Neural cell (in vitro differentiated cells): ENCODE measurements at regions not wholly inside any gene's neighbourhood (a gene's known extent, or its start where the extent isn't known, plus 50 kb on each side); places are given as distances from the start of the nearest gene placed in this dataset.

Experiments used
- H2AFZ ChIP-seq: fragments of 200-600, 300-800 bp; sonication (generic), shearing (Covaris generic); 2 replicates; pipeline ENCODE4 v1.6.0; 2014; ENCODE audit warnings: low read depth, mild to moderate bottlenecking, antibody characterized with exemption, low read length, moderate library complexity
- H3F3A ChIP-seq: fragments of 200-600 bp; shearing (Covaris generic); 2 replicates; pipeline ENCODE4 v1.6.1; 2016; ENCODE audit warnings: mild to moderate bottlenecking, moderate library complexity, mixed read lengths, antibody characterized with exemption, low read length; ENCODE audit not compliant: insufficient read depth, poor library complexity, severe bottlenecking
- H3K27ac ChIP-seq: fragments of 200-600, 300-800 bp; sonication (generic), shearing (Covaris generic); 2 replicates; pipeline ENCODE4 v1.5.1; 2014; ENCODE audit warnings: mild to moderate bottlenecking, low read length, moderate library complexity
- H3K27me3 ChIP-seq: fragments of 300-800, 200-600 bp; sonication (generic), shearing (Covaris generic); 2 replicates; pipeline ENCODE4 v1.6.0; 2014; ENCODE audit warnings: mild to moderate bottlenecking, low read depth, low read length, moderate library complexity; ENCODE audit not compliant: insufficient read depth
- H3K36me3 ChIP-seq: fragments of 300-800, 200-600 bp; sonication (generic), shearing (Covaris generic); 2 replicates; pipeline ENCODE4 v1.5.1; 2014; ENCODE audit warnings: mild to moderate bottlenecking, antibody characterized with exemption, low read length, moderate library complexity; ENCODE audit not compliant: insufficient read depth
- H3K4me2 ChIP-seq: fragments of 300-800, 200-600 bp; sonication (generic), shearing (Covaris generic); 2 replicates; pipeline ENCODE4 v1.6.0; 2014; ENCODE audit warnings: mild to moderate bottlenecking, low read length
- H3K4me3 ChIP-seq: fragments of 300-800, 200-600 bp; sonication (generic), shearing (Covaris generic); 2 replicates; pipeline ENCODE4 v1.5.1; 2014; ENCODE audit warnings: mild to moderate bottlenecking, low read length, moderate library complexity
- H3K79me2 ChIP-seq: fragments of 200-600 bp; shearing (Covaris generic); replicated peaks from 2 replicates; pipeline ENCODE4 v1.6.0; 2014; ENCODE audit warnings: mild to moderate bottlenecking, low read length, moderate library complexity; ENCODE audit not compliant: insufficient read depth
- H3K9ac ChIP-seq: fragments of 300-800, 200-600 bp; sonication (generic), shearing (Covaris generic); 2 replicates; pipeline ENCODE4 v1.6.1; 2016; ENCODE audit warnings: mild to moderate bottlenecking, low read length, mixed read lengths
- H3K9me2 ChIP-seq: fragments of 200-600 bp; shearing (Covaris generic); 2 replicates; pipeline ENCODE4 v1.6.1; 2016; ENCODE audit warnings: mild to moderate bottlenecking, low read length, mixed read lengths; ENCODE audit not compliant: insufficient read depth
- H3K9me3 ChIP-seq: fragments of 200-600, 300-800 bp; sonication (generic), shearing (Covaris generic); 2 replicates; pipeline ENCODE4 v1.6.1; 2016; ENCODE audit warnings: mild to moderate bottlenecking, mixed run types, low read length, moderate library complexity, mixed read lengths
- H4K20me1 ChIP-seq: fragments of 200-600 bp; shearing (Covaris generic); 2 replicates; pipeline ENCODE4 v1.6.1; 2016; ENCODE audit warnings: mild to moderate bottlenecking, mixed run types; ENCODE audit not compliant: insufficient read depth
- CTCF ChIP-seq: fragments of 450-650 bp; IDR thresholded peaks from 2 replicates; pipeline ENCODE4 v1.5.1; 2014; ENCODE audit warnings: antibody characterized with exemption, mild to moderate bottlenecking, moderate library complexity; ENCODE audit not compliant: poor library complexity, severe bottlenecking
- EP300 ChIP-seq: fragments of 450-650 bp; conservative IDR thresholded peaks from 2 replicates; pipeline ENCODE4 v1.6.1; 2014; ENCODE audit warnings: antibody characterized with exemption, mild to moderate bottlenecking, moderate library complexity; ENCODE audit not compliant: poor library complexity, severe bottlenecking
- EZH2 ChIP-seq: fragments of 200-600, 300-800 bp; shearing (Covaris generic), sonication (generic); IDR thresholded peaks from 2 replicates; pipeline ENCODE4 v1.6.1; 2014; ENCODE audit warnings: antibody characterized with exemption, low read length, borderline replicate concordance, mild to moderate bottlenecking; ENCODE audit not compliant: insufficient read depth, poor library complexity, severe bottlenecking
- MXI1 ChIP-seq: fragments of 450-650 bp; conservative IDR thresholded peaks from 2 replicates; pipeline ENCODE4 v1.6.1; 2014; ENCODE audit warnings: antibody characterized with exemption, mild to moderate bottlenecking; ENCODE audit not compliant: poor library complexity, severe bottlenecking
- RAD21 ChIP-seq: fragments of 450-650 bp; conservative IDR thresholded peaks from 2 replicates; pipeline ENCODE4 v1.6.1; 2014; ENCODE audit warnings: antibody characterized with exemption, mild to moderate bottlenecking, moderate library complexity
- SMC3 ChIP-seq: fragments of 450-650 bp; conservative IDR thresholded peaks from 2 replicates; pipeline ENCODE4 v1.6.1; 2014; ENCODE audit warnings: antibody characterized with exemption, mild to moderate bottlenecking, moderate library complexity; ENCODE audit not compliant: poor library complexity
- TF ChIP-seq, protein P1 (sequence below): IDR thresholded peaks from 2 replicates; pipeline ENCODE4 v1.6.1; 2012; ENCODE audit warnings: borderline replicate concordance

DNA sequence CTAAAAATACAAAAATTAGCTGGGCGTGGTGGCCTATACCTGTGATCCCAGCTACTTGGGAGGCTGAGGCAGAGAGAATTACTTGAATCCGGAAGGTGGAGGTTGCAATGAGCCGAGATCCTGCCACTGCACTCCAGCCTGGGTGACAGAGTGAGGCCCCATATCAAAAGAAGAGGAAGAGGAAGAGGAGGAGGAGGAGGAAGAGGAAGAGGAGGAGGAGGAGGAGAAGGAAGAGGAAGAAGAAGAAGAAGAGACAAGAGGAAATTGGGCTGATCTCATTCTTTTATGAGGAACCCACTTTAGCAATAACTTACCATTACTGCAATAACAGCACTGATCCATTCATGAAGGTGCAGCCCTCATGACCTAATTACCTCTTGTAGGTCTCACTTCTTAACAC, 138.9 kb upstream of the GIMD1 start:
- Histone ChIP-seq H3F3A (no peaks in the 10 kb centered on the region), H4K20me1 (no peaks in the 10 kb centered on the region), H3K36me3 (no peaks in the 10 kb centered on the region), H3K27me3 (no peaks in the 10 kb centered on the region), H3K9me2 (no peaks in the 10 kb centered on the region), H3K27ac (no peak overlapping the region), H3K9ac (no peak overlapping the region), H3K79me2 (no peaks in the 10 kb centered on the region), H2AFZ (no peak overlapping the region), H3K9me3 (no peaks in the 10 kb centered on the region), H3K4me3 (no peak overlapping the region), H3K4me2 (no peak overlapping the region)
- TF ChIP-seq CTCF (no peak), SMC3 (no peak)

DNA sequence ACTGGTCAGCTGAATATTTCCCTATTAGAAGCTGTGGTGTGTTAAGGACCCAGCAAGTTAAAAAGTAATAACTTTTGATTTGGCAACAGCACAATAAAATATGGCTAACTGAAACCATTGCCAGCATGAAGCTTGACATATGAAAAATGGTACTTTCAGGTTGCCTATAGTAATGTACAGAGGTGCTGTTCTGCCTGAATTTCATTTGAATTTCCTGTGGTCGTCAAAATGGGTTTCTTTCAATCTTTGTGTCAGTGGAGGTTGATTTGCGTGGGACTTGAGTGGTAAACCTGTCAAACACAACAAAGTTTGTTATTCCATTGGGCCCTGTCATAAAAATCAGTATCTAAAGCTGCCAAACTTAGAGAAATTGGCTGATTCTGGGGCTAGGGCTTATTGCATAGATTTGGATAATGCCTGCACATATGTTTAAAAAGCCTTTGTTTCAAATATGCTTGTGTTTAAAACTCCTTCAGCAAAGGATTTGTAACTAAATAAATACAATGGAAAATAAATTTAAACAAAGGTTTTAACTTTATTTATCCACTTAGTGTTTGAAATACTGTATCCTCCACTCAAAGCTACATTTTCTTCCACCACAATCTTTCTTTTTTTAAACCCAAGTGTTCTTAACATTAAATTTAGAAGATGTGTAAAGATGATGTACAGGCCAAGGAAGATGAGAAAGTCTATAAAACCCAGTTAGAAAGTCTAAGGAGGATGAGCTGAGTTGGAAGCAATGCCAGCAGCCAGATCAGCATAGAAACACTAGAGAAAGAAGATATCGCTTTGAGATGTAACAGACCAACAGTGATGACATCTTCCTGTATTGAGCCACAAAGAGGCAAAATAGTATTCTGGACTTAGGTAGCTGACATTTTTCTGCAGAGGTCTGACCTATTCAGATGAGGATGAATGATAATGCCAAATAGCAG, 134.8 kb upstream of the GIMD1 start:
- Histone ChIP-seq H3K4me2 (no peak overlapping the region), H3F3A (no peaks in the 10 kb centered on the region), H3K27ac (no peak overlapping the region), H3K27me3 (no peaks in the 10 kb centered on the region), H3K79me2 (no peaks in the 10 kb centered on the region), H2AFZ (no peak overlapping the region), H3K9me3 (no peaks in the 10 kb centered on the region), H3K36me3 (no peaks in the 10 kb centered on the region), H3K9me2 (no peaks in the 10 kb centered on the region), H4K20me1 (no peaks in the 10 kb centered on the region), H3K4me3 (no peak overlapping the region), H3K9ac (no peak overlapping the region)
- TF ChIP-seq RAD21, result no peak
- TF ChIP-seq, protein P1, sequence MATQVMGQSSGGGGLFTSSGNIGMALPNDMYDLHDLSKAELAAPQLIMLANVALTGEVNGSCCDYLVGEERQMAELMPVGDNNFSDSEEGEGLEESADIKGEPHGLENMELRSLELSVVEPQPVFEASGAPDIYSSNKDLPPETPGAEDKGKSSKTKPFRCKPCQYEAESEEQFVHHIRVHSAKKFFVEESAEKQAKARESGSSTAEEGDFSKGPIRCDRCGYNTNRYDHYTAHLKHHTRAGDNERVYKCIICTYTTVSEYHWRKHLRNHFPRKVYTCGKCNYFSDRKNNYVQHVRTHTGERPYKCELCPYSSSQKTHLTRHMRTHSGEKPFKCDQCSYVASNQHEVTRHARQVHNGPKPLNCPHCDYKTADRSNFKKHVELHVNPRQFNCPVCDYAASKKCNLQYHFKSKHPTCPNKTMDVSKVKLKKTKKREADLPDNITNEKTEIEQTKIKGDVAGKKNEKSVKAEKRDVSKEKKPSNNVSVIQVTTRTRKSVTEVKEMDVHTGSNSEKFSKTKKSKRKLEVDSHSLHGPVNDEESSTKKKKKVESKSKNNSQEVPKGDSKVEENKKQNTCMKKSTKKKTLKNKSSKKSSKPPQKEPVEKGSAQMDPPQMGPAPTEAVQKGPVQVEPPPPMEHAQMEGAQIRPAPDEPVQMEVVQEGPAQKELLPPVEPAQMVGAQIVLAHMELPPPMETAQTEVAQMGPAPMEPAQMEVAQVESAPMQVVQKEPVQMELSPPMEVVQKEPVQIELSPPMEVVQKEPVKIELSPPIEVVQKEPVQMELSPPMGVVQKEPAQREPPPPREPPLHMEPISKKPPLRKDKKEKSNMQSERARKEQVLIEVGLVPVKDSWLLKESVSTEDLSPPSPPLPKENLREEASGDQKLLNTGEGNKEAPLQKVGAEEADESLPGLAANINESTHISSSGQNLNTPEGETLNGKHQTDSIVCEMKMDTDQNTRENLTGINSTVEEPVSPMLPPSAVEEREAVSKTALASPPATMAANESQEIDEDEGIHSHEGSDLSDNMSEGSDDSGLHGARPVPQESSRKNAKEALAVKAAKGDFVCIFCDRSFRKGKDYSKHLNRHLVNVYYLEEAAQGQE, result no peak
- TF ChIP-seq EZH2, result no peak
- no peak for TF ChIP-seq EP300
- TF ChIP-seq MXI1, result no peak
- TF ChIP-seq SMC3, result no peak
